HEK293T (cell line): ENCODE measurements at regions not wholly inside any gene's neighbourhood (a gene's known extent, or its start where the extent isn't known, plus 50 kb on each side); places are given as distances from the start of the nearest gene placed in this dataset.

Source experiments
- ARNT ChIP-seq: fragments of 450-650 bp; IDR thresholded peaks from 2 replicates; pipeline ENCODE4 v1.6.1; 2017; ENCODE audit warnings: mild to moderate bottlenecking
- L3MBTL2 ChIP-seq: fragments of 450-650 bp; conservative IDR thresholded peaks from 2 replicates; pipeline ENCODE4 v1.6.1; 2016; ENCODE audit warnings: mild to moderate bottlenecking
- SP1 ChIP-seq: fragments of 450-650 bp; IDR thresholded peaks from 2 replicates; pipeline ENCODE4 v1.6.1; 2017

- TF ChIP-seq L3MBTL2 (no peak), SP1 (no peak), ARNT (no peak)
These were observed 153.5 kb upstream of the MAX start for GRCh38 chr14:65255583-65256461.
